Type B pancreatic cell (in vitro differentiated cells): ENCODE measurements at regions not wholly inside any gene's neighbourhood (a gene's known extent, or its start where the extent isn't known, plus 50 kb on each side); places are given as distances from the start of the nearest gene placed in this dataset.

Experiments used
- DNase-seq: peaks from one replicate; pipeline ENCODE4 v3.0.0; 2021; ENCODE audit warnings: mixed read lengths; ENCODE audit not compliant: unreplicated experiment; ENCODE audit errors: extremely low spot score
- H3K27ac Mint-ChIP-seq: 2 replicates; pipeline ENCODE4 v1.8.0; 2021; ENCODE audit warnings: mild to moderate bottlenecking, mixed read lengths
- H3K27me3 Mint-ChIP-seq: 2 replicates; pipeline ENCODE4 v1.8.0; 2021; ENCODE audit warnings: mixed read lengths
- H3K36me3 Mint-ChIP-seq: 2 replicates; pipeline ENCODE4 v1.8.0; 2021; ENCODE audit warnings: mixed read lengths
- H3K4me1 Mint-ChIP-seq: one replicate; pipeline ENCODE4 v1.8.0; 2021; ENCODE audit warnings: mixed read lengths; ENCODE audit not compliant: unreplicated experiment
- H3K4me3 Mint-ChIP-seq: 2 replicates; pipeline ENCODE4 v1.8.0; 2021; ENCODE audit warnings: mild to moderate bottlenecking, mixed read lengths
- H3K9me3 Mint-ChIP-seq: 2 replicates; pipeline ENCODE4 v1.8.0; 2021; ENCODE audit warnings: mixed read lengths
- TF ChIP-seq, protein P1 (sequence below): fragments of 200-600 bp; sonication (generic); conservative IDR thresholded peaks from 2 replicates; pipeline ENCODE4 v1.5.0; 2021; ENCODE audit warnings: antibody characterized with exemption, mild to moderate bottlenecking

DNA sequence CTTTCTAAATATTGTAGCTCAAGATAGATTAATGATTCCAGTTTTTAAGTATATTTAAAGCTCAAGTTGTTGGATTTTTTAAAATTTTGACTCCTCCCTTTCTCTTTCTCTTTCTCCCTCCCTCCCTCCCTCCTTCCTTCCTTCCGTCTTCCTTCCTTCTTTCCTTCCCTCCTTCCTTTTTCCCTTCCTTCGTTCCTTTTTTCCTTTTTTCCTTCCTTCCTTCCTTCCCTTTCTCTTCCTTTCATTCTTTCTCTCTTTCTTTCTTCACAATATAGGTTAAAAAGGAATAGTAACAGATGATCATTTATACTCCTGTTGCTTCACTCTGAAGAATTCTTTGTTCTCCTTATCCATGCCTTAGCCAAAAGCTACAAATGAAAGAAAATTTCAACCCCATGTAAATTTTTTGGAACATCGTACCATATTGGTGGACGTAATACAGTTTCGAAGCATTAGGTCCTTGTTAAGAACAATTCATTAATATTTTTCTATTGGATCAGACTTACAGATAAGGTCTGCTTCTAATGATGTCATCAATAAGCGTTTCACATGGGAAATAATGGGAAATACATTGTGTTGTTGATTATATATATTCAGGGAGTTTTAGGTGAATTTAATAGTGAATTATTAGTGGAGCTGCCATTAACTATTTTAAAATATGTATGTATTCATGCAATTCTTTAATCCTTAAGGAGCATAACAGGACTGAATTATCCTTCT, 139.6 kb upstream of the SLC35B3 start:
- TF ChIP-seq, protein P1, sequence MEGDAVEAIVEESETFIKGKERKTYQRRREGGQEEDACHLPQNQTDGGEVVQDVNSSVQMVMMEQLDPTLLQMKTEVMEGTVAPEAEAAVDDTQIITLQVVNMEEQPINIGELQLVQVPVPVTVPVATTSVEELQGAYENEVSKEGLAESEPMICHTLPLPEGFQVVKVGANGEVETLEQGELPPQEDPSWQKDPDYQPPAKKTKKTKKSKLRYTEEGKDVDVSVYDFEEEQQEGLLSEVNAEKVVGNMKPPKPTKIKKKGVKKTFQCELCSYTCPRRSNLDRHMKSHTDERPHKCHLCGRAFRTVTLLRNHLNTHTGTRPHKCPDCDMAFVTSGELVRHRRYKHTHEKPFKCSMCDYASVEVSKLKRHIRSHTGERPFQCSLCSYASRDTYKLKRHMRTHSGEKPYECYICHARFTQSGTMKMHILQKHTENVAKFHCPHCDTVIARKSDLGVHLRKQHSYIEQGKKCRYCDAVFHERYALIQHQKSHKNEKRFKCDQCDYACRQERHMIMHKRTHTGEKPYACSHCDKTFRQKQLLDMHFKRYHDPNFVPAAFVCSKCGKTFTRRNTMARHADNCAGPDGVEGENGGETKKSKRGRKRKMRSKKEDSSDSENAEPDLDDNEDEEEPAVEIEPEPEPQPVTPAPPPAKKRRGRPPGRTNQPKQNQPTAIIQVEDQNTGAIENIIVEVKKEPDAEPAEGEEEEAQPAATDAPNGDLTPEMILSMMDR: no peak
- no peak for DNase-seq
- H3K36me3 Mint-ChIP-seq: no peaks in the 10 kb centered on the region
- no peak overlapping the region for H3K27ac Mint-ChIP-seq
- H3K4me1 Mint-ChIP-seq: no peaks in the 10 kb centered on the region
- H3K27me3 Mint-ChIP-seq: no peaks in the 10 kb centered on the region
- peaks cover 5% of the 10 kb centered on the region for H3K9me3 Mint-ChIP-seq
- H3K4me3 Mint-ChIP-seq: no peak overlapping the region

DNA sequence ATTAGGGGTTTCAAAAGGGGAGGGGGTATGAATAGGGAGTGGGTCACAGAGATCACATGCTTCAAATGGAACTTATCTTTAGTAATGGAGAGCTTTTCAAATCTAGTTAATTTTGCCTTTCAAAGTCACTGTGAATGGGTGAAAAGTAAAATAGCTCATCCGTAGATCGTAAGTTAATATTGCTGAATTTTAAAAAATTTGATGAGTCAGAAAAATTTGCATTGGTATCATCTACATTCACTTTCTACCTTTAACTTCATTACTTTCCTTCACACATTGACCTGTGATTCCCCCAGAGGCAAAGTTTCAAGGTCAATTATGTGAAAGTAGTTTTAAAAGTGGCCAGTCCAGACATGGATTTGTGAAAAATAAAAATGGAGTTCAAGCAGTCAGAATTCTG, 139.0 kb upstream of the SLC35B3 start:
- no peak overlapping the region for H3K27ac Mint-ChIP-seq
- H3K9me3 Mint-ChIP-seq: peaks cover 5% of the 10 kb centered on the region
- DNase-seq: no peak
- TF ChIP-seq, protein P1: no peak
- H3K27me3 Mint-ChIP-seq: no peaks in the 10 kb centered on the region
- no peak overlapping the region for H3K4me3 Mint-ChIP-seq
- H3K4me1 Mint-ChIP-seq: no peaks in the 10 kb centered on the region
- no peaks in the 10 kb centered on the region for H3K36me3 Mint-ChIP-seq

DNA sequence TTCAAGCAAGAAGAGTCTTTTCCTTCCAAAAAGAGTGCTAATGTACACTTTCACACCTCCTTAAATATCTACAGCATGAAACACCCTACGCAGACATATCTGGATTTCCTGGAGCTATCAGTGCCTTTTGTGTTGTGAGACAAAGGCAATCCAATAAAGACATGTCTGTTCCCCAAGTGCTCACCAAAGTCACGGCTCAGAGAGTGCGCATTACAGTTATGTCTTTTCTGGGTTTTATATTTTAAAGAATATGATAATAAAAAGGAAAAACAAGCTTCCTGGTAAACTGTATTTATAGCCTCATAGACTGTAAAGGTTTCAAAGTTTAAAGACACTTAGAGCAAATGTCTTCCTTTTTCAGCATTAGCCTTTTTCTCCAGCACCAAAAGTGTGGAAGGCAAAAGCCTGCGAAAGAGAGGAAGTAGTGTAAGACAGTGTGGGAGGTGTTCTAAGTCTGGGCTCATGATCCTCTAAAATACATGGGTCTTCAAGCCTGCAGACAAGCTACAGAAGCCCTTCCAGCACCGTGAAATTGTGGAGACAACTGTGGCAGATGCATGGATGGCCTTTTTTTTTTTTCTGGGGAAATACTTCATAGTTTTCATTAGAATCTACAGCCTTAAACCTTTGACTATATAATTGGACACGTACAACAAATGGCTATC, 135.0 kb upstream of the SLC35B3 start:
- TF ChIP-seq, protein P1: no peak
- H3K9me3 Mint-ChIP-seq: peaks cover 5% of the 10 kb centered on the region
- H3K36me3 Mint-ChIP-seq: no peaks in the 10 kb centered on the region
- H3K4me3 Mint-ChIP-seq: no peak overlapping the region
- H3K4me1 Mint-ChIP-seq: no peaks in the 10 kb centered on the region
- H3K27ac Mint-ChIP-seq: no peak overlapping the region
- no peak for DNase-seq
- H3K27me3 Mint-ChIP-seq: no peaks in the 10 kb centered on the region

DNA sequence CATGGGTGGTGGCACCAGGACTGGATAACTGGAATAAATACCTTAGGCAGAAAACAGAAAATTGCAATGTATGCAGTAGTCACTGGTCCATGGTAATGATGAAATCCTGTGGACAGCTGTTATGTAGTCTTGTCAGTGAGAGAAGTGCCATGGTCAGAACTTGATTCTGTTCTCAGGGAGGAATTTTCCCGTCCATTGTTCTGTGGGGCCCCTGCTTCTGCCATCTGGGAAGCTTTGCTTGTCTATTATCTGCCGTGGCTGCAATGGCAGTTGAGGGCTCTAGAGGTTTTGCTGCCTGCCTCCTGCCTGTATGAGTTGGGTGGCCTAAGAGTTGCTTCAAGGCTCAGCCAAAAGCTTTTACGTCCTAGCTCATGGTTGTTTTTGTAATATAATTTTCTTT, 126.8 kb upstream of the SLC35B3 start:
- Mint-ChIP-seq H3K9me3 (no peaks in the 10 kb centered on the region), H3K27ac (no peak overlapping the region), H3K4me1 (no peaks in the 10 kb centered on the region), H3K36me3 (no peaks in the 10 kb centered on the region), H3K27me3 (no peaks in the 10 kb centered on the region), H3K4me3 (no peak overlapping the region)
- TF ChIP-seq, protein P1: no peak
- no peak for DNase-seq

DNA sequence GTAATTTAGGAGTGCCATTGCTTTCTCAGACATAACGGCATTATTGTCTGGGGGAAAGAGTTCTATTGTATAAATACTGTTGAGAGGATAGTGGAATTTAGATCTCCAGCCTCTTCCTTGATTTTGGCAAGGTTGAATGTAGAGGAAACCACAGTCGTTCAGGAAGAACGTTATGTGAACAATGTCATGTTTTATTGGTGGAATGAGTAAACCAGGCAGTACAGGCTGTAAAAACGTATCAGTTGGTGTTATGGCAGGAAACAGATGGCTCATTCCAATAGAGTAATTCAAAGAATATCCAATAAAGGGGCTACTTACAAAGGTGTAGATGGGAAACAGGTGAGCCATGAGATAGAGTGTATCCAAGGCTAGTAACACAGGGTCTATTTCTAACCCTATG, 123.6 kb upstream of the SLC35B3 start:
- TF ChIP-seq, protein P1: no peak
- H3K4me3 Mint-ChIP-seq: no peak overlapping the region
- no peak overlapping the region for H3K27ac Mint-ChIP-seq
- no peaks in the 10 kb centered on the region for H3K9me3 Mint-ChIP-seq
- H3K36me3 Mint-ChIP-seq: no peaks in the 10 kb centered on the region
- DNase-seq: no peak
- no peaks in the 10 kb centered on the region for H3K27me3 Mint-ChIP-seq
- H3K4me1 Mint-ChIP-seq: no peaks in the 10 kb centered on the region
